ENCODE measurements at regions not wholly inside any gene's neighbourhood (a gene's known extent, or its start where the extent isn't known, plus 50 kb on each side); places are given as distances from the start of the nearest gene placed in this dataset.

DNA sequence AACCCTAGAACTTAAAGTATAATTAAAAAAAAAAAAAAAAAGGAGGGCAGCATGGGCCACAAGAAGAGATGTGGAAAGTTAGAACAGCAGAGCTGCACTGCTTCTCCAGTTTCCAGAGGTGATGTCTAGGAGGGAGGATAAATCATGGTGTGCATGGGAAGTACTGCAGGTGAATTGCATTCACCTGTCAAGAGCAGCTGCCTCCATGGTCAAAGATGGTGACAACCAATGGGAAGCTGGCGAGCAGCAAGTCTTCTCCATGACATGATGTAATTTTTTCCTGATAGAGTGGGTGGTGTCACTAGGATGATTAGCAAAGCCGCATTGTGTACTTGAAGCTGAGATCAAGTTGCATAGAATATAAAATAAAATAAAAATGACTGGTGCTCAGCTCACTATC is 95.6 kb upstream of the HS3ST4 start:
- TF ChIP-seq, protein P1, sequence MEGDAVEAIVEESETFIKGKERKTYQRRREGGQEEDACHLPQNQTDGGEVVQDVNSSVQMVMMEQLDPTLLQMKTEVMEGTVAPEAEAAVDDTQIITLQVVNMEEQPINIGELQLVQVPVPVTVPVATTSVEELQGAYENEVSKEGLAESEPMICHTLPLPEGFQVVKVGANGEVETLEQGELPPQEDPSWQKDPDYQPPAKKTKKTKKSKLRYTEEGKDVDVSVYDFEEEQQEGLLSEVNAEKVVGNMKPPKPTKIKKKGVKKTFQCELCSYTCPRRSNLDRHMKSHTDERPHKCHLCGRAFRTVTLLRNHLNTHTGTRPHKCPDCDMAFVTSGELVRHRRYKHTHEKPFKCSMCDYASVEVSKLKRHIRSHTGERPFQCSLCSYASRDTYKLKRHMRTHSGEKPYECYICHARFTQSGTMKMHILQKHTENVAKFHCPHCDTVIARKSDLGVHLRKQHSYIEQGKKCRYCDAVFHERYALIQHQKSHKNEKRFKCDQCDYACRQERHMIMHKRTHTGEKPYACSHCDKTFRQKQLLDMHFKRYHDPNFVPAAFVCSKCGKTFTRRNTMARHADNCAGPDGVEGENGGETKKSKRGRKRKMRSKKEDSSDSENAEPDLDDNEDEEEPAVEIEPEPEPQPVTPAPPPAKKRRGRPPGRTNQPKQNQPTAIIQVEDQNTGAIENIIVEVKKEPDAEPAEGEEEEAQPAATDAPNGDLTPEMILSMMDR (IDR thresholded peaks at IDR 0.05): no peak
- Mint-ChIP-seq H3K36me3 (no peaks in the 10 kb centered on the region), H3K27me3 (ENCODE audit: low read depth in 3 of 3) (peaks cover 0 to 1% (median 0%) of the 10 kb centered on the region in 3 donors), H3K4me1 (no peaks in the 10 kb centered on the region), H3K27ac (no peak overlapping the region), H3K4me3 (no peak overlapping the region), H3K9me3 (peaks cover 0 to 5% (median 2%) of the 10 kb centered on the region in 7 donors)
- H3K9ac ChIP-seq (ENCODE audit: insufficient read depth, low read length, poor library complexity, severe bottlenecking): no peak overlapping the region
- no peak overlapping the region for H2AFZ ChIP-seq (ENCODE audit: insufficient read depth, low read depth, low read length, poor library complexity, severe bottlenecking)
- H3K79me2 ChIP-seq (ENCODE audit: insufficient read depth, low read length): no peaks in the 10 kb centered on the region
- no peak overlapping the region for H3K4me3 ChIP-seq (replicated peaks in 1 of 3; ENCODE audit: low read depth in 2 of 3, low read length in 3 of 3)
- no peaks in the 10 kb centered on the region for H3K27me3 ChIP-seq (ENCODE audit: control insufficient read depth in 2 of 2, insufficient read depth in 2 of 2, low read length in 2 of 2)
- 100% methylated on average over 1 of the region's 2 CpGs for WGBS (ENCODE audit: insufficient coverage)
- H3K4me2 ChIP-seq (replicated peaks; ENCODE audit: extremely low read depth, low read length, poor library complexity, severe bottlenecking): no peak overlapping the region
- no peak for DNase-seq
- no peaks in the 10 kb centered on the region for H4K20me1 ChIP-seq (ENCODE audit: insufficient read depth, low read length)
- H3K4me1 ChIP-seq (ENCODE audit: control insufficient read depth in 1 of 2, insufficient read depth in 2 of 2, low read length in 2 of 2): no peaks in the 10 kb centered on the region
- H3K36me3 ChIP-seq (replicated peaks in 1 of 2; ENCODE audit: control insufficient read depth in 1 of 2, insufficient read depth in 2 of 2, low read length in 2 of 2): no peaks in the 10 kb centered on the region
- no peak overlapping the region for H3K27ac ChIP-seq (ENCODE audit: low read depth in 1 of 2, low read length in 2 of 2)
- intact Hi-C loops (cut with micrococcal nuclease): loop anchor here in 1 of 2 donors (10.0 kb wide), 1 partner anchor 59 kb away; no protein-coding TSS in a partner anchor
- H3K9me3 ChIP-seq (replicated peaks in 1 of 2; ENCODE audit: control insufficient read depth in 1 of 2, insufficient read depth in 1 of 2, low read length in 2 of 2): no peaks in the 10 kb centered on the region

DNA sequence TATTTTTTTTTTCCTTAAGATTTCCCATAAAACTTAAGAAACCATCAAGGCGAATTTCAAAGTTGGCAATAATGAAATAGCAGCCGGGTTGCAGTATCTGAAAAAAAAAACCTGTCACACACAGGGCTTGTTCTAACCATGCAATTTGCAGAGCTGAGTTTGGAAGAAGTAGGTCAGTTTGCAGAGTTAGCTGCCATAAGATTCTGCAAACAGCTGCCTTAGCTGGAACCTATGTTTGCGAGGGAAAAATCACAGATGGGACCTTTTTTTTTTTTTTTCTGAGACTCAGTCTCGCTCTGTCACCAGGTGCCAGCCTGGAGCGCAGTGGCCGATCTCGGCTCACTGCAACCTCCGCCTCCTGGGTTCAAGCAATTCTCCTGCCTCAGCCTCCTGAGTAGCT is 98.5 kb upstream of the HS3ST4 start:
- Mint-ChIP-seq H3K36me3 (no peaks in the 10 kb centered on the region), H3K27ac (no peak overlapping the region), H3K4me3 (no peak overlapping the region), H3K27me3 (ENCODE audit: low read depth in 3 of 3) (peaks cover 0 to 1% (median 0%) of the 10 kb centered on the region in 3 donors), H3K9me3 (peaks cover 0 to 2% (median 0%) of the 10 kb centered on the region in 7 donors), H3K4me1 (no peaks in the 10 kb centered on the region)
- Histone ChIP-seq H3K27ac (ENCODE audit: low read depth in 1 of 2, low read length in 2 of 2) (no peak overlapping the region), H3K36me3 (replicated peaks in 1 of 2; ENCODE audit: control insufficient read depth in 1 of 2, insufficient read depth in 2 of 2, low read length in 2 of 2) (no peaks in the 10 kb centered on the region), H3K27me3 (ENCODE audit: control insufficient read depth in 2 of 2, insufficient read depth in 2 of 2, low read length in 2 of 2) (no peaks in the 10 kb centered on the region), H3K9ac (ENCODE audit: insufficient read depth, low read length, poor library complexity, severe bottlenecking) (no peak overlapping the region), H4K20me1 (ENCODE audit: insufficient read depth, low read length) (no peaks in the 10 kb centered on the region), H3K79me2 (ENCODE audit: insufficient read depth, low read length) (no peaks in the 10 kb centered on the region), H3K4me3 (replicated peaks in 1 of 3; ENCODE audit: low read depth in 2 of 3, low read length in 3 of 3) (no peak overlapping the region), H3K4me2 (replicated peaks; ENCODE audit: extremely low read depth, low read length, poor library complexity, severe bottlenecking) (no peak overlapping the region), H3K9me3 (replicated peaks in 1 of 2; ENCODE audit: control insufficient read depth in 1 of 2, insufficient read depth in 1 of 2, low read length in 2 of 2) (no peaks in the 10 kb centered on the region), H2AFZ (ENCODE audit: insufficient read depth, low read depth, low read length, poor library complexity, severe bottlenecking) (no peak overlapping the region), H3K4me1 (ENCODE audit: control insufficient read depth in 1 of 2, insufficient read depth in 2 of 2, low read length in 2 of 2) (no peaks in the 10 kb centered on the region)
- TF ChIP-seq, protein P1 (IDR thresholded peaks at IDR 0.05): no peak
- intact Hi-C loops (cut with micrococcal nuclease): loop anchor here in 1 of 2 donors (10.0 kb wide), 1 partner anchor 62 kb away; no protein-coding TSS in a partner anchor
- DNase-seq: no peak
- 100% methylated on average over 1 of the region's 8 CpGs for WGBS (ENCODE audit: insufficient coverage)
